ENCODE measurements at regions not wholly inside any gene's neighbourhood (a gene's known extent, or its start where the extent isn't known, plus 50 kb on each side); places are given as distances from the start of the nearest gene placed in this dataset.

DNA sequence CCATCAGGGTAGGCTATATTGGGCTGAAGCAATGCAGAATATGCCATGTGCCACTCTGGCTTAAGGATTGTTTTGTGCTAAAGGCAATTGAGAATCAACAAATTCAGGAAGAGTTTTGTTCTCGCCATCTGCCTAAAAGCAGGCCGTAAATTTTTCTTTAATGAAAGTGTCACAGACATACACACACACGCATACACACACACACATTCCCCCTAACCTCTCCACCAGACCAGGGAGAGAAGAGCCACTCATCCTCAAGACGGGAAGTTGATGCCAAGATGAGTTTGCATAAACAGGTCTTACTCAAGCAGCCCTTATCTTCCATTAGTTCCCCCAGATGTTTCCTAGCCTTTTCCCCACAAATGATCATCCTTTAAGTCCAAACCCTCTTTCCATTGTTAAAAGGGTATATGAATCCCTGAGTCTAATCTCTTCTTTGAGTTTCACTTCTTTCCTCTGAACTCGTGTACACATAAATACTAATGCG lies 59.6 kb upstream of the TRIM24 start:
- no peak for TF ChIP-seq MAX (IDR thresholded peaks at IDR 0.05; ENCODE audit: low read depth)
- TF ChIP-seq, protein P1, sequence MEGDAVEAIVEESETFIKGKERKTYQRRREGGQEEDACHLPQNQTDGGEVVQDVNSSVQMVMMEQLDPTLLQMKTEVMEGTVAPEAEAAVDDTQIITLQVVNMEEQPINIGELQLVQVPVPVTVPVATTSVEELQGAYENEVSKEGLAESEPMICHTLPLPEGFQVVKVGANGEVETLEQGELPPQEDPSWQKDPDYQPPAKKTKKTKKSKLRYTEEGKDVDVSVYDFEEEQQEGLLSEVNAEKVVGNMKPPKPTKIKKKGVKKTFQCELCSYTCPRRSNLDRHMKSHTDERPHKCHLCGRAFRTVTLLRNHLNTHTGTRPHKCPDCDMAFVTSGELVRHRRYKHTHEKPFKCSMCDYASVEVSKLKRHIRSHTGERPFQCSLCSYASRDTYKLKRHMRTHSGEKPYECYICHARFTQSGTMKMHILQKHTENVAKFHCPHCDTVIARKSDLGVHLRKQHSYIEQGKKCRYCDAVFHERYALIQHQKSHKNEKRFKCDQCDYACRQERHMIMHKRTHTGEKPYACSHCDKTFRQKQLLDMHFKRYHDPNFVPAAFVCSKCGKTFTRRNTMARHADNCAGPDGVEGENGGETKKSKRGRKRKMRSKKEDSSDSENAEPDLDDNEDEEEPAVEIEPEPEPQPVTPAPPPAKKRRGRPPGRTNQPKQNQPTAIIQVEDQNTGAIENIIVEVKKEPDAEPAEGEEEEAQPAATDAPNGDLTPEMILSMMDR (IDR thresholded peaks at IDR 0.05): no peak
- TF ChIP-seq POLR2AphosphoS5 (IDR thresholded peaks at IDR 0.05; ENCODE audit: low read depth, low read length): no peak
- TF ChIP-seq RFX5 (IDR thresholded peaks at IDR 0.05; ENCODE audit: low read length): no peak
- TF ChIP-seq MXI1 (IDR thresholded peaks at IDR 0.05; ENCODE audit: low read depth, low read length): no peak
- TF ChIP-seq EP300 (IDR thresholded peaks at IDR 0.05; ENCODE audit: borderline replicate concordance in 1 of 2, low read depth in 1 of 2, low read length in 1 of 2): no peak
- TF ChIP-seq FOSL2 (IDR thresholded peaks at IDR 0.05; ENCODE audit: borderline replicate concordance, low read depth): no peak
- TF ChIP-seq REST (IDR thresholded peaks at IDR 0.05; ENCODE audit: low read depth, low read length): no peak
- TF ChIP-seq TEAD4 (IDR thresholded peaks at IDR 0.05; ENCODE audit: borderline replicate concordance, insufficient read depth): no peak
- TF ChIP-seq RCOR1 (IDR thresholded peaks at IDR 0.05; ENCODE audit: low read length): no peak
- TF ChIP-seq FOXJ3 (CRISPR knock-in tag; IDR thresholded peaks at IDR 0.05): no peak
- no peak for TF ChIP-seq SMC3 (IDR thresholded peaks at IDR 0.05; ENCODE audit: low read depth, low read length)
- no peak for TF ChIP-seq ZBTB33 (IDR thresholded peaks at IDR 0.05; ENCODE audit: borderline replicate concordance, low read depth)

Measured in SK-N-SH (cell line).